Thymus (tissue), 11 donors: ENCODE measurements at regions not wholly inside any gene's neighbourhood (a gene's known extent, or its start where the extent isn't known, plus 50 kb on each side); places are given as distances from the start of the nearest gene placed in this dataset.

ENCODE experiments used
- DNase-seq, 9 donors: peaks; one replicate each; pipeline ENCODE4 v3.0.0-alpha.2; 2013; ENCODE audit warnings: low spot score in 9 of 9, low read depth in 6 of 9, missing footprints in 1 of 9
- H3K27ac ChIP-seq, 2 donors: one replicate each; pipeline ENCODE4 v1.5.1; 2013; ENCODE audit warnings: control low read depth in 1 of 2, low read depth in 1 of 2, low read length in 1 of 2, mild to moderate bottlenecking in 1 of 2, moderate library complexity in 1 of 2
- H3K27me3 ChIP-seq, 2 donors: one replicate each; pipeline ENCODE4 v1.5.1; 2013; ENCODE audit warnings: low read length in 1 of 2; ENCODE audit not compliant: control insufficient read depth in 2 of 2, insufficient read depth in 1 of 2
- H3K36me3 ChIP-seq, 2 donors: one replicate each; pipeline ENCODE4 v1.5.1; 2013; ENCODE audit warnings: low read length in 1 of 2, mild to moderate bottlenecking in 1 of 2, moderate library complexity in 1 of 2; ENCODE audit not compliant: control insufficient read depth in 2 of 2, insufficient read depth in 2 of 2
- H3K4me1 ChIP-seq, 2 donors: one replicate each; pipeline ENCODE4 v1.5.1; 2013; ENCODE audit warnings: low read length in 2 of 2; ENCODE audit not compliant: control insufficient read depth in 2 of 2, insufficient read depth in 2 of 2
- H3K4me3 ChIP-seq, 2 donors: one replicate each; pipeline ENCODE4 v1.5.1; 2013; ENCODE audit warnings: low read length in 2 of 2, control low read depth in 1 of 2, mild to moderate bottlenecking in 1 of 2
- H3K9me3 ChIP-seq, 2 donors: one replicate each; pipeline ENCODE4 v1.5.1; 2013; ENCODE audit warnings: low read length in 1 of 2, mild to moderate bottlenecking in 1 of 2; ENCODE audit not compliant: control insufficient read depth in 2 of 2, insufficient read depth in 1 of 2
- WGBS: extraction: QIAGEN DNeasy Blood & Tissue Kit; methylation state at CpG from one replicate; pipeline ENCODE4 v1.1.7; 2013; 5-methylcytosine and 5-hydroxymethylcytosine counted together
- donor health status: healthy.

DNA sequence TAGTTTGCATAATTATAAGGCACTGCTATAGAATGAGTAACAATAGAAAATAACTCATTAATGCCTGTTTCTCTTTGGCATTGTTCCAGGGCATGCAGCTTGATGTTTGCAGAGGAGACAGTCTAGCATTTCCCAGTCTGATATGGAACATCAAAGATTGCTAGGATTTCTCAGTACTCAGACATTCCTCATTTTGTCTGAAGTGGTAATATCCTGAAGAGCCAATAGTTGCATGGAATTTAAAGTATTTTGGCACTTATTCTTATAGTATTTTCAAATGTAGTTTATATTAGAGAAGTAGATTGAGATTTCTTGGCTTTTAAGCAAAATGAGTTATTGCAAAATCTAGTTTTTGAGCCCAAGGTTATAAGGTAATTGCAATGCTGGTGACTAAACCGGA lies 337.3 kb upstream of the E2F7 start:
- 91% methylated on average over 1 of the region's 1 CpG for WGBS
- DNase-seq, result no peak
- Histone ChIP-seq H3K9me3 (no peaks in the 10 kb centered on the region), H3K4me3 (no peak overlapping the region), H3K36me3 (no peaks in the 10 kb centered on the region), H3K27me3 (no peaks in the 10 kb centered on the region), H3K27ac (no peak overlapping the region), H3K4me1 (no peaks in the 10 kb centered on the region)

DNA sequence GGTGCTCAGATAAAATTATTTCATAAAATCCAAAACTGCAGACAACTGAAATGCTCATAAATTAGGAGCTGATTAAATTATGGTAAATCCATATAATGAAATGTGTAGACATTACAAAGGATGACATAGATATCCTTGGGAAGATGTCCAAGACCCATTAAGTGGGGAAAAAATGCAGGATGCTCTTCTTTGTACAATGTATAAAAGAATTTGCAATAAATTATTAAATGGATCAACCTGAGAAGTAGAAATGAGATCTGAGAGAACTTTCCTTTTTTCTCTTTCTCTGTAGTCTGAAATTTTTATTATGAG lies 336.4 kb upstream of the E2F7 start:
- H3K9me3 ChIP-seq, result no peaks in the 10 kb centered on the region
- no peak for DNase-seq
- no peaks in the 10 kb centered on the region for H3K4me1 ChIP-seq
- no peaks in the 10 kb centered on the region for H3K36me3 ChIP-seq
- no peak overlapping the region for H3K4me3 ChIP-seq
- H3K27me3 ChIP-seq, result no peaks in the 10 kb centered on the region
- no peak overlapping the region for H3K27ac ChIP-seq

DNA sequence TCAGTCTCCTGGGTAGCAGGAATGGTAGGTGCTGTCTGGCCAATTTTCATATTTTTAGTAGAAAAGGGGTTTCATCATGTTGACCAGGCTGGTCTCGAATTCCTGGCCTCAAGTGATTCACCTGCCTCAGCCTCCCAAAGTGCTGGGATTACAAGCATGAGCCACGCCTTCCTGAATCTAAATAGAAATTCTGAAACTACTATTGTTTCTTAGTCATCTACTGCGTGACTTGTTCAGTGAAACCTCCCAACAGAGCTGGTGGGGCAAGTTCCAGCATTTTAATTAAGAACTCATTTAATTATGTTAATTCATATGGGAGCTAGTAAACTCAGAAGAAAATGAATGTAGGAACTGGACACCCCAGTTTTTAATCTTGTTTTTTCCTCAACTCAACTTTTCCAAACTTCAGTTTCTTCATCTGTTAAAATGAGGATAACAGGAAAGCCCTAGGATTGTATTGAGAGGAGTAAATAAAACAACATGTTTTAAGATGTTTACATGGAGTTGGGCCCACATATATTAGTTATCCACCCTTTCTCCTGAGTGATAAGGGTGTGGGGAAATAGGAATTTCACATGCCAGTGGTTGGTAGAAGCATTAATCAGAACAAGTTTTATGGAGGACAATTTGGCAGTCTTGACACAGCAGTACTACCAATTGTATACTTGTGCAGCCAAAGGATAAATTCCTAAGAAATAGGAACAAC lies 335.8 kb upstream of the E2F7 start:
- no peaks in the 10 kb centered on the region for H3K4me1 ChIP-seq

DNA sequence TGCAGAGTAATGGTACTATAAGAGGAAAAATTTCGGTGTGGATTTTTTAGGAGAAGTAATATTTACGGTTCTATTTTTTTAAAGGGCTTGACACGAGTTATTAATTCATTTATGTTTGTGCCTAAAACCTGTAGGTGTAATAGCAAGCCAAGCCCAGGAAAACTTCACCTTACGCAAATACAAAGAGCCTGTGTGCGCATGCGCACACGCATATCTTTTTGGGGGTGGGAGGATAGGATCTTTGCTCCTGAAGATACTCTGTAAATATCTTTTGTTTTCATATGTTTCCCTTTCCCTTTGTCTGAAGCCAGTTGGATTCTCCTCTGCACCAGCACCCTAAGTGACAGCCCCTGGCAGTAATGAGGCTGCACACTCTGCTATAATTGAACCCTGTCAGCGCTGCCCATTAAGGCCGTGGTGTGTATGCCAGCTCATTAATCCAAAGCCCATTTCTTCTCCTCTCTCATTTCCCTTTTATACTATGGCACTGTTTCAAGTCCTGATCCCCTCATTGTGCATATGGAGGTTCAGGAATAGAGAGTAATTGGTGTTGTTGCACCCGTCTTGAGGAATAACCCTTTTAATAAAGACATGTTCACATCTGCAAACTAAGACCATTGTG lies 327.2 kb upstream of the E2F7 start:
- Histone ChIP-seq H3K4me3 (no peak overlapping the region), H3K27me3 (no peaks in the 10 kb centered on the region), H3K4me1 (no peaks in the 10 kb centered on the region), H3K9me3 (no peaks in the 10 kb centered on the region), H3K27ac (no peak overlapping the region), H3K36me3 (no peaks in the 10 kb centered on the region)
- WGBS, result 95% methylated on average over 10 of the region's 10 CpGs
- no peak for DNase-seq

More for the DNA sequence above, 335.8 kb upstream of the E2F7 start:
- no peak for DNase-seq
- no peak overlapping the region for H3K27ac ChIP-seq
- no peaks in the 10 kb centered on the region for H3K9me3 ChIP-seq
- H3K4me3 ChIP-seq, result no peak overlapping the region
- no peaks in the 10 kb centered on the region for H3K27me3 ChIP-seq
- WGBS, result 92% methylated on average over 3 of the region's 3 CpGs
- H3K36me3 ChIP-seq, result no peaks in the 10 kb centered on the region

DNA sequence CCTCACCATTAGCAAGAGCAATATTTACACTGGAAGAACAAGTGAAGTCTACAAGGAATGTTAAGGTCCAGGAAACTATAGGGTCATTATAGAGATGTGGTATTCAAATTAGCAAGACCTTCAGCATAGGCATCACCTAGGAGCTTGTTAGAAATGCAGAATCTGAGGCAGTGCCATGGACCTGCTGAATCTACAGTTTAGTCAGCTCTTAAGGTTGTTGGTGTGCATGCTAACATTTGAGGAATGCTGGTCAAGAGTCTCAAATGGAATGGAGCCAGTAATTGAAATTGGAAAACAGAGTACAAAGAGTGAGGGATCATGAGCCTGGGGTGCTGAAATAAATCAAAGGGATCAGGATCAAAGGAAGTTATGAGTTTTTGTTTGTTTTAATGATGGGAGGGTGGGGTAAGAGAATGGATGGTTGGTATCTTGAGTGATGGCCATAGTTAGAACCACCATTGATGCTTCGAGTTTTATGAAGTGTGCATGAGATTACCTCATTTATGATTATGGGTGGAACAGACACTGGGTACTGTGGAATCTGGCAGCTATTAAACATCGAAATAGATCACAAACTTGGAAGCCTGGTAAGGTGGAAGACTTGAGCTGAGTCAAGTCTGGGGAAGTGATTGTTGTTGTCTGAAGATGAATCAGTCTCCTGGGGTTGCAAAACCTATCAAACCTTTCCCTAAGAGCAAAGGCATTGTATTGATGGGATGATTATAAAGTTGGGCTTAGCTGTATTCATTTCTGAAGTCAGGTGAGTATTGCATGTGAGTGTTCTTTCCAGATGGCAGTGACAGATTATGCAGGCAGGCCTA lies 323.3 kb upstream of the E2F7 start:
- no peak for DNase-seq
- H3K4me1 ChIP-seq, result no peaks in the 10 kb centered on the region
- H3K4me3 ChIP-seq, result no peak overlapping the region
- no peaks in the 10 kb centered on the region for H3K27me3 ChIP-seq
- no peaks in the 10 kb centered on the region for H3K9me3 ChIP-seq
- 86% methylated on average over 2 of the region's 2 CpGs for WGBS
- no peak overlapping the region for H3K27ac ChIP-seq
- no peaks in the 10 kb centered on the region for H3K36me3 ChIP-seq

DNA sequence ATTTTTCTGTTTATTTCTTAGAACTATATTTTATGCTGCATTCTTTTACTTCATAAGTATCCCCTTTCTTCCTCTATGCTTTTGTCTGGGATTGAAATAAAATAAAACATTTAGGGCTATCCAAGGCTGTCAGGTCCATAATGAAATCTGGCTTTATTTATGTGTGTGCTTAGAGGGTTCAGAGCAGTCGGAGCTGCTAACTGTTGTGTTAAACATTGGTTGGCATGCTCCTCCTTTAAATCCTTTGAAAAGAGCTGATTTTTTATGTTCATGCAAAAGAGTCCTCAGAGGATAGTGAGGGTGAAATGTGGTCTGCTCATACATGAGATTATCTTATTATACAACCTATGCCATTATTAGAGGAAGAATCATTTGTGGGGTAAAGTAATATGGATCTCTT lies 322.3 kb upstream of the E2F7 start:
- no peak for DNase-seq
- Histone ChIP-seq H3K4me1 (no peaks in the 10 kb centered on the region), H3K9me3 (no peaks in the 10 kb centered on the region), H3K36me3 (no peaks in the 10 kb centered on the region), H3K27ac (no peak overlapping the region), H3K4me3 (no peak overlapping the region), H3K27me3 (no peaks in the 10 kb centered on the region)
- WGBS, result 92% methylated on average over 1 of the region's 1 CpG

DNA sequence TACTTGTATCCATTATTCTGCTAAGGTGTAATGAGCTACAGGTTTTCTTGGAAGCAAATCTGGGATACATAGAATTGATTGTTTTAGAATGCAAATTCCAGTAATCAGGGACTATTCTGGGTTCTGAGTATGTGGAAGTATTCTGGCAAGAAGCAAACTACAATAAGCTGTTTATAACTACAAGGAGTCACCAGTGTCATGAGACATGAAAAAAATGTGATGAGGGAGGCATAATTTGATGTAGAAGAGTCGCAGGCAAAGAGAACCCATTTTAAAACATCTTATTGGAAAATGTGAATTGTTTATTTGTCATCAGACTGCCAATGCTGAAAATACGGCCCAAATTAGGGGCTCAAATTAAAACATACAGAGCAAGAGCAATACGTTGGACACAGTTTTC lies 321.8 kb upstream of the E2F7 start:
- no peaks in the 10 kb centered on the region for H3K36me3 ChIP-seq
- no peaks in the 10 kb centered on the region for H3K9me3 ChIP-seq
- 59% methylated on average over 3 of the region's 3 CpGs for WGBS
- no peaks in the 10 kb centered on the region for H3K4me1 ChIP-seq
- no peaks in the 10 kb centered on the region for H3K27me3 ChIP-seq
- DNase-seq, result no peak
- no peak overlapping the region for H3K27ac ChIP-seq
- no peak overlapping the region for H3K4me3 ChIP-seq

DNA sequence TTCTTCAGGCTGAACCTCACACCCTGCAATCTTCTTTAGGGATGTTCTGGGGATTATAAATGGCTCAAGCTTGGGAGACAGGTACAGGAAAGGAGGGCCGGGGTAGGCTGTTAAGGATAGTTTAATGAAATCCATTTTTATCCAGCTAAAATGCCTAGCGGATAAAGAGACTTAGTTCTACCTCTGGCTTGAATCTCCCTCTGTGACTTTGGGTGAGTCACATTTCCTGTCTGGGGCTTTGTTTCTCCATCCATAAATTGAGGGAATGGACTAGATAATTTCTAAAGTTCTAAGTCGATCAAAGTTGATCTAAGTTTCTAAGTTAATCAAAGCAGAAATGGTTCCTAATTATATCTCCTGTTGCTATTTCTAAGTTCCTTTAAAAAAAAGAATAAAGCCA lies 319.6 kb upstream of the E2F7 start:
- WGBS, result 93% methylated on average over 3 of the region's 3 CpGs
- no peaks in the 10 kb centered on the region for H3K9me3 ChIP-seq
- no peak for DNase-seq
- no peaks in the 10 kb centered on the region for H3K27me3 ChIP-seq
- H3K36me3 ChIP-seq, result no peaks in the 10 kb centered on the region
- H3K4me1 ChIP-seq, result no peaks in the 10 kb centered on the region
- no peak overlapping the region for H3K27ac ChIP-seq
- no peak overlapping the region for H3K4me3 ChIP-seq

DNA sequence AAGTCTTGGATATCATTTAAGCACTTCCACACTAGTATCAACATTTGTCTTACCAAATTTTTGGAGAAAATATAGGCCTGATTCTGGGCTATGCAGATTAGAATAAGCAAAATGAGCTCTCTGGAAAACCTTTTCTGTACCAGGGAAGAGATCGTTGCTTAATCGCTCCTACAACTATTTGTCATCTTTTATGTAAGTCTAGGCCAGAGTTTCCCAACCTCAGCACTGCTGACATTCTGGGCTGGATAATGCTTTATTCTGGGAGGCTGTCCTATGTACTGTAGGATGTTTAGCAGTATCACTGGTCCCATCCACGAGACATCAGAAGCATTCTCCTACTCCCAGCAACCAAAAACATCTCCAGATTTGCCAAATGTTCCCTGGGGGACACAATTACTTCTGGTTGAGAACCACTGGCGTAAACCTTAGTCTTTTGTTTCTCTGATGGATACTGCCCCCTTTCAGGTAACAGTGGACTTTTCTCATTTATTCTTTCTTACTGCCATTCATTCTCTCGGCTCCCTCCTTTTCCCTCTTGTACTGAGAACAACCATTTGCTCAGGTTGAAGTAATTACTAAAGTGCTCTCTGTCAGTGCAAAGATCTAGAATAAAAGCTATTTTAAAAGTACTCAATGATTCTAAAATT lies 316.9 kb upstream of the E2F7 start:
- DNase-seq, result no peak
- 92% methylated on average over 5 of the region's 5 CpGs for WGBS
- Histone ChIP-seq H3K4me3 (no peak overlapping the region), H3K27ac (no peak overlapping the region), H3K4me1 (no peaks in the 10 kb centered on the region), H3K9me3 (no peaks in the 10 kb centered on the region), H3K27me3 (no peaks in the 10 kb centered on the region), H3K36me3 (no peaks in the 10 kb centered on the region)
